ENCODE measurements at regions not wholly inside any gene's neighbourhood (a gene's known extent, or its start where the extent isn't known, plus 50 kb on each side); places are given as distances from the start of the nearest gene placed in this dataset.

GRCh38 chr16:60328152-60328551, 1594.0 kb upstream of the GOT2 start (continued):
- TF ChIP-seq CEBPZ (IDR thresholded peaks at IDR 0.05; ENCODE audit: borderline replicate concordance, low read depth, low read length) (no peak), LEF1 (IDR thresholded peaks at IDR 0.05) (no peak), IRF9 (tag; IDR thresholded peaks at IDR 0.05) (no peak), ARNT (IDR thresholded peaks at IDR 0.05) (no peak), PHTF2 (CRISPR knock-in tag; IDR thresholded peaks at IDR 0.05) (no peak)

GRCh38 chr16:60318486-60318885, 1584.4 kb upstream of the GOT2 start:
- BruUV-seq (replicated peaks) = no TSS peak
- H3K27me3 ChIP-seq (ENCODE audit: control insufficient read depth in 2 of 2, insufficient read depth in 2 of 2, low read length in 2 of 2) = no peaks in the 10 kb centered on the region
- H3K9ac ChIP-seq (ENCODE audit: insufficient read depth in 1 of 2, low read depth in 2 of 2, low read length in 2 of 2) = no peak overlapping the region
- no peak overlapping the region for H3K4me3 ChIP-seq
- no peak for DNase-seq (ENCODE audit: extremely low read depth in 1 of 4, low spot score in 3 of 4)
- in situ Hi-C loops (cut with MboI) = no loop called here
- H2AFZ ChIP-seq (ENCODE audit: low read depth, low read length) = no peak overlapping the region
- H3K4me2 ChIP-seq (ENCODE audit: insufficient read depth, low read length) = no peak overlapping the region
- H3K27ac ChIP-seq (ENCODE audit: extremely low read depth, low read depth, low read length) = no peak overlapping the region
- H4K20me1 ChIP-seq (replicated peaks; ENCODE audit: control insufficient read depth, insufficient read depth, low read length) = no peaks in the 10 kb centered on the region
- POLR2A ChIA-PET = no interaction called here
- no peaks in the 10 kb centered on the region for H3K4me1 ChIP-seq (replicated peaks in 1 of 2; ENCODE audit: control insufficient read depth in 2 of 2, insufficient read depth in 2 of 2, low read length in 2 of 2)
- no peaks in the 10 kb centered on the region for H3K79me2 ChIP-seq (ENCODE audit: control insufficient read depth, insufficient read depth, low read length)
- FAIRE-seq = no peak
- H3K36me3 ChIP-seq (ENCODE audit: control insufficient read depth, insufficient read depth, low read length) = no peaks in the 10 kb centered on the region
- ATAC-seq = no peak
- CTCF ChIA-PET (ENCODE audit: low intra/inter-chr PET ratio) = no interaction called here
- WGBS (ENCODE audit: insufficient coverage, low coverage, missing lambda C conversion rate) = 0% methylated on average over 2 of the region's 2 CpGs
- H3K9me1 ChIP-seq (ENCODE audit: control insufficient read depth, insufficient read depth, low read length) = no peaks in the 10 kb centered on the region
- H3K9me3 ChIP-seq (replicated peaks; ENCODE audit: control insufficient read depth, insufficient read depth, low read depth, low read length) = no peaks in the 10 kb centered on the region
- intact Hi-C loops (cut with micrococcal nuclease) = no loop called here
- TF ChIP-seq VEZF1 (CRISPR knock-in tag; IDR thresholded peaks at IDR 0.05) = no peak
- TF ChIP-seq PATZ1 (CRISPR knock-in tag; IDR thresholded peaks at IDR 0.05; ENCODE audit: borderline replicate concordance) = no peak
- TF ChIP-seq GTF2F1 (IDR thresholded peaks at IDR 0.05; ENCODE audit: low read depth, low read length) = no peak
- TF ChIP-seq DIDO1 (tag; IDR thresholded peaks at IDR 0.05; ENCODE audit: low read depth) = no peak
- TF ChIP-seq ZNF354B (CRISPR knock-in tag; IDR thresholded peaks at IDR 0.05) = no peak
- no peak for TF ChIP-seq DPF2 (IDR thresholded peaks at IDR 0.05)
- no peak for TF ChIP-seq DACH1 (IDR thresholded peaks at IDR 0.05; ENCODE audit: partially characterized antibody)
- TF ChIP-seq ZBTB33 (CRISPR knock-in tag; IDR thresholded peaks at IDR 0.05) = no peak
